Activated CD4-positive, alpha-beta T cell treated with anti-CD3 and anti-CD28 coated beads for 4 hours (primary cell): ENCODE measurements at regions not wholly inside any gene's neighbourhood (a gene's known extent, or its start where the extent isn't known, plus 50 kb on each side); places are given as distances from the start of the nearest gene placed in this dataset.

Experiments
- DNase-seq, 2 donors: peaks; one replicate each; pipeline ENCODE4 v3.0.0-alpha.2; 2020

DNA sequence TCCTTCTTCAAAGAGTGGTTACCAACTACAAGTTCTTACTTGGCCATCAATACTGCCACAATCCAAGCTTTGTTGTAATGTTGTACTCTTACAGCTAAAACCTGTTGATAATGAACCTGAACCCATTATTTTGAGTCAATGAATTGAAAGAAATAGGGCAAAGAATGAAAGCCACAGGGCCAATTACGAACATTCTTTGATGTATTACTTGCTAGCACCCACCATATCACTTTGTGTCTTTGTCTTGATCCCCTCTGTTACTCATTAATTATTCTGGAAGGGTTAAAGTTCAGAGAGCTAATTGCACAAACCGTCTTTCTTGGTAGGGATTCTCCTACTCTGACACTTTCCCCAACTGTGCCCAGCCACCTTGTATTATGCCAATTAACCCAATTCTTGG is 53.2 kb upstream of the TFEC start:
- DNase-seq = no peak

- no peak for DNase-seq
Measured at GRCh38 chr7:116086547-116087045, 56.0 kb upstream of the TFEC start.

GRCh38 chr7:116087291-116087690 is 56.7 kb upstream of the TFEC start:
- DNase-seq = no peak

DNA sequence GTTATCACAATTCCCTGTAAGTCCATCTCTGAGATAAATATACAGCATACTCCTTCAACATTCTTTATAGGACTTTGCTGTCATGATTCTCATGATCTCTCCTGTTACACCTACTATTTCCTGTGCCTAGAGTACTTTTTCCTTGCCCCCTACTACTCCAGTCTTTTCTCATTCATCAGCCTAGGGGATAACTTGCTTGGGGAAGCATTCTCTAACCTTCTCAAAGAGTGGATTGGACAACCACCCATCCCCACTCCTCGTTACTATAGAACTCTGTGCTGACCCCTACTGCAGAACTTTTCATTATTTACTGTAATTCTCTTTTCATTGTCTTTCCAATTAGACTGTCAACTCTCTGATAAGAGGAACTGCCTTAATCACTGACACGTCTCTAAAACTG is 57.4 kb upstream of the TFEC start:
- DNase-seq = no peak

DNA sequence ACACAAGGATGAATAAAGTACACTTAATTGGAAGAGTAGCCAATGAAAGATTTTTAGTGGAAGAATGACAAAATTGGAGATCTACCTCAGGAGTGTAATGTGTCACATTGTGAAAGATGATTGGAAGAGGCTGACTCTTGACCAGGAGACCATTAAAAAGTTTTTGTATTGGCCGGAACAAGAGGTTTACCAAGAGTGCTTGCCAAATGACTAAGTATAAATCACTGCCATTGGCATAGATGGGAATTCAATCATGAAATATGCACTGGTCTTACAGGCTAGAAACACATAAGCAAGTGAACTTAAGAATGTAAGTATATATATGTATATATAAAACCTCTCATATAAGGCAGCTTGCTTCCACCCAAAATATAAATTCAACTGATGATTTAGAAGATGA is 58.7 kb upstream of the TFEC start:
- no peak for DNase-seq

DNA sequence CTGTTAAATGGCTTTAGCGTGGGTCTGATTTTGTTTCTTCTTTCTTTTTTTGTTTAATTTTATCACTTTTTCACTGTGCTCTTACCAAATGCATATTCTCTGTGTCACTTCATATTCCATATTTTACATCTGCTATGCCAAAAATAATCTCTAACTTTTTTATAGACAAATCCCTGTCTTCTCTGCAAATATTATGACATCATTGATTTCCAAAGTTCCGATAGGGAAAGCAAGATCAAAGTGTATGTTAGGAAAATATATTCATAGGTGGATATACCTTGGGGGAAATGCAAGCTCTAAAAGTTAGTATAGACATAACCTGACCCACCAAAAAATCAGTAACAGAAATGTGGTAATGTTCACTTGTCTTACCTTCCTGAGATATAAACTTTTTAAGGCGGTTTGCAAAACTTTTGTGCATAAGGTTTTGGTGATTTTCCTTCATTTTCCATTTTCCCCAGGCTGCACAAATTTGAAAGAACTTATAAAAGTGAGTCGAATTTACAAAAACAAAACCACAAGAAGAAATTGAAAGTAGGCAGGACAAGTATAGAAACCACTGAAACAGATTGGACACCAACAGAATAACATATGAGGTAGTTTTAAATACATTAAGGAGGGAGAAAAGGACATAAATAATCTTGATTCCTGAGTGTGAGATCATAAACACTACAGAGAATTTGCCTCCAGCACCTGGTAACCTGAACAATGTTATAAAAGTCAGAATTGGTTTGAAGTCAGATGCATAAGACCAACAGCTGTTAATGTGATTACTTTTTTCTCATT is 63.1 kb upstream of the TFEC start:
- no peak for DNase-seq

DNA sequence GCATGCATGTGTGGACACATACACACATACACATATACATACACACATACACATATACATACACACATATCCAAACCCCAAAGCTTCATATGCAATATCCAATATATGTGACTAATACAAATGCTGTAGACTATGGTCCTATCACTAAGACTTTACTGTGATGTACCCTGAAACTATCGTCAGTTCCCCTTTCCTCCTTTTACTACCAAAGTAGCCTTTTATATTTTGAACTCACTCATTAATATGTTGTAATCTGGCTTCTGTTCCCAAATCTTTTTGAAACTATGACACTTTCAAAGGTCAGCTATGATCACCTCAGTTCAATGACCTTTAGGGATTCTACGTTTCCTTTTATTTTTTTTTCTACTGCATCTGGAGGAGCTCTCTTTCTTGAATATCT is 64.8 kb upstream of the TFEC start:
- DNase-seq = no peak

GRCh38 chr7:116097365-116098009 is 66.9 kb upstream of the TFEC start:
- DNase-seq = no peak

- DNase-seq = no peak
Measured at GRCh38 chr7:116098175-116098574, 67.6 kb upstream of the TFEC start.

DNA sequence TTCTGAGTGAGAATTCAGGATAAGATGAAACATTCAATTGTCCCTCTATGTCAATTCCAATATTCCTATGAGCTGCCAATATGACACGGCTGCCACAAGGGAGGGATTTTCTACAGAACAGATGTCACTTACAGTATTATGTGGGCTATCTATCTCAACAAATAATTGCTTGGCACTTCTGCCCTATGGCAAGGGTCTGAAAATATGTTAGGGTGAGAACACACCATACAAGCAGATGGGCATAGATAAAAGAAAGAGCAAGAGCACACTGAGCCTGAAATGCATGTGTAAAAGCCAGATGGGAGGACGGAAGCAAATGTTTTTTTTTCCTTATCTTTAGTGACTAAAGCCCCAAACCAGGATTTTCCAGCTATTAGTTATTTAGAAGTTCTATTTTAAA is 70.1 kb upstream of the TFEC start:
- no peak for DNase-seq

DNA sequence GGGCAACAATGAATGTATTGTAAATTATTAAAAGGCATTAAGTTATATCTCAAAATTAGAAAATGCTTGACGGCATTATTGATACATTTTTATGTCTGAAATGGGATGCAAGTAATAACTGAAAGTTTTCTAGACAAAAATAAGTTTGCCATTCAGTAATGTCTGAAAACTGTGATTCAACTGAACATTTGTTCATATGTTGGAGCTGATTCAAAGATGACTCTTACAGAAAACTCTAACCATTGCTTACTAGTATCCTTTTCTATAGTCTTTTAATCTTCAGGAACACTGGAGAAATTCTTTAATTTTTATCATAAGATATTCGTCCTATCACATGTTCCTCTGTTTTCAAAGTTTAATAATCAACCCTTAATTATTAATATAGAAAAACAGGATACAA is 71.1 kb upstream of the TFEC start:
- no peak for DNase-seq

GRCh38 chr7:116111475-116111874 is 80.9 kb upstream of the TFEC start:
- no peak for DNase-seq

- DNase-seq = no peak
Measured at GRCh38 chr7:116113310-116113709, 82.7 kb upstream of the TFEC start.

DNA sequence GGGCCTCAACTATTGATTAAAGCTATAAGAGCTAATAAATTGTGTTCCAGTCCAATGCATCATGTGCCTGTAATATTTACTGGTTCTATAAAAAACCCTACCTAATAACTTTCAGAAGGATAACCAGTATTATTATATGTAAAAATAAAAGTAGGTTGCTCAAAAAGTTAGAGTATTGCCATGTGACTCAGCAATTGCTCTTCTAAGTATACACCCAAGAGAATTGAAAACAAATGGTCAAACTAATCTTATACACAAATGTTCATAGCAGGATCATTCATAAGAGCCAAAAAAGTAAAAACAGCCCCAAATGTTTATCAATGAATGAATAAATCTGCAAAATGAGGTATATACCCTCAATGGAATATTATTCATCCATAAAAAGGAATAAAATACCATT is 89.5 kb upstream of the TES start:
- no peak for DNase-seq

DNA sequence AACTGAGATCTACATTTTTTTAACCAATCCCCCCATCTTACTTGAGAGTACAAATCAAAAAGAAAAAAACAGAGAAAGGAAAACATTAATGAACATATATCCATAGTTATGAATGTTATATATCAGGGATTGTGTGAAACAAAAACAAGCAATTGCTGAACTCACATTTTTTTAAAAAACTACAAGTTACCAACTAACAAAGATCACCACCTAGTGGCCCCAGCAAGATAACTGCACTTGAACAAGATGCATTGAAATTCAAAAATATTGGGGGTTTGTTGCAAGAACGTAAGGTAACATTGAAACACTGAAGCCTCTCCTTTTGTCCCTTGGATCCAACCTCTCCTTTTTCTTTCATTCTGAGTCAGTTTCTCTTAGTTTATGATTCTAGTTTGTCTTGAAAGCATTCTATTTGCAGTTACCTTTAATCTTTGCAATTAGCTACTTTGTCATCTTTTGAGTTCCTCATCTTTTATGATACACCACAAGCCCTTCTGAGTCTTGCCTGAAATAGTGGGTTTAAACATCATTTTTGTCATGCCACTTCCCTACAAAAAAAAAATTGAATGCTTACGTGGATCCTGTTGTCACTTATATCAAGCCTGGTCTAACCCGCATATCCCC is 87.3 kb upstream of the TES start:
- DNase-seq = no peak

DNA sequence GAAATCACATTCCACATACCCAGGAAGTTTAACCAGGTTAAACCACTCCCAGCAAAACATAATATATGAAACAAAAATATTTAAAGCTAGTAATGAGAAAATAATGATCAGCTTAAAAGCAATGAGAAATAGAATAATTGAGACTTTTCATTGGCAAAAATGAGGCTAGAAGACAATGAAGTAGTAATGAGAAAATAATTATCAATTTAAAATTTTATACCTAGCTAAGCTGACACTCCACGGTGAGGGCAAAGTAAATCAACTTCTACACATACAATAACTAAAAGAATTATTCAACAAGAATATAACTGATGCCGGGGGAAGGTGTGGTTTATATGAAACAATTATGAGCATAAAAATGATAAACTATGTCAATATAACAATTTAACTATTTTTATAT is 82.2 kb upstream of the TES start:
- DNase-seq = no peak

DNA sequence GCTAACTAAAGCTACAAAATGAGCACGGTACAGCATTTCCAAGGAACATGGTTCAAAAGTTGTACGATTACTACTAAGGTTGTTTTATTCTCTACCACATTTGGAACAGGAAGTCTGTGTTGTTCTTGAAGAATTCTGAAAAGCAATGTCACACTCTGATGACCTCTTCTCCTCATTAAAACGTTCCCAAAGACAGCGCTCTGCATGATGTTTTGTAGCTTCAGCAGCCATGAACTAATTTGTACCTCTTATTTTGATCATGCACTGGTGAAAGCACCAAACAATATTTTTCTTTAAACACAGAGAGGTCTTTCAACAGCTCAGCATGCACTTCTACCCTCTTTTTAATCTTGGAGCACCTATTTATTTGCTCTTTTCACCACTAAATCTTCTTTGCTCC is 75.0 kb upstream of the TES start:
- DNase-seq = no peak

DNA sequence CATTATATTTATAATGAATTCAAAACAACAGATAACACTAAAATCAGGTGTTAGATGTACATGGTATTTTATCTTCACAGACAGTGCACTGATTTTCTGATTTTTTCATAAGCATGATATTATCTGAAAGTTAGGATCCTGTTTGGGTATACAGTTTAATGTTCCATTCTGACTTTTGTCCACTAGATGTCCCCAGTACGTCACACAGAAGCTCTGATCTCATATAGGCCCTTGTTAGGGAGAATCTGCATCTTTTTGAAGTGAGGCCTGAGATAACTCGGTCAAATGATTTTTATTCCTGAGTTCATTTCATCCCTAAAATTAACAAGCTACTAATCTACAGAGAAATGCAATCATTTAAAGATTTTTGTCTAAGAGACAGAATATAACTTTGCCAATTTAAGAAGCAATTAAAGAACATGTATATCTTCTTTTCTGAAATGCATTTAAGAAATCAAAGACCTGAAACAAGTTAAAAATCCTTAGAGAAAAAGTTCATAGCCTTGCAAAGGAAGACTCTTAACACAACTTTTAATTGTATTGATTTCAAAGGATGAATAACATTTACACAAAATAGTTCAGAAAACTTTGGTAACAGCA is 72.0 kb upstream of the TES start:
- DNase-seq = peak in 1 of 2 donors; percentile 14

GRCh38 chr7:116139007-116139406 is 71.3 kb upstream of the TES start:
- DNase-seq = no peak

DNA sequence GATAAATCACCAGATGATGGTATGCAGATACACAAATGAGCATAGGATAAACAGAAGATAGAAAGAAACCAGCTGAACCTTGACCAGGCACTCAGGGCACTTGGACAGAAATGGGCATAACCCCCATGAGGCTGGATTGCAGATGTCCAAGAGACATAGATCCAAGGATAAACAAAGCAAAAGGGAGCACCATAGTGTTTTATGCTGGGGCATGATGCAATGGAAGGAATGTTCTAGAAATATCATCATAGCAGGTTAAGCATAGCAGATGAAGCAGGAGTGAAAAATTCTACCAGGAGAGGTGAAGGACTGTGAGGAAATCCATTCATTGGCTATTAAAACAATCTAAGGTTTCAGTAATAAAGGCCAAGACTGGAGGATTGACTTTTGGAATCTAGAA is 70.5 kb upstream of the TES start:
- DNase-seq = no peak

- no peak for DNase-seq
Measured at GRCh38 chr7:116142374-116142773, 68.0 kb upstream of the TES start.

DNA sequence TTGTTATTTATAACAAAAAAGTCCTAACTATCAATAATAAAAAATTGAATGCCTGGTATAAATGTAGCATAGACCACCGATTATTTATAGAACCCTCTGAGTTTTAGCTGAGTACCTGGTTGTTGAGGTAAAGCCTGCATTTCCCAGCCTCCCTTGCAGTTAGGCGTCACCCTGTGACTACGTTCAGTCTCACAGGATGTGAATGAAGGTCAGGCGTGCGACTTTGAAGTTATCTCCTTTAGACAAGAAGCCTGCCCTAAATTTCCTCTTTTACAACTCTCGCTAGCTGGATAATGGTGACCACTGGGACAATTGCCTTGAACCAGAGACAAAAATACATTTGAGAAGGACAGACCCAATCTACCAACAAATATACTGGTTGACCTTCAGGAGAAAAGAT is 67.5 kb upstream of the TES start:
- no peak for DNase-seq

DNA sequence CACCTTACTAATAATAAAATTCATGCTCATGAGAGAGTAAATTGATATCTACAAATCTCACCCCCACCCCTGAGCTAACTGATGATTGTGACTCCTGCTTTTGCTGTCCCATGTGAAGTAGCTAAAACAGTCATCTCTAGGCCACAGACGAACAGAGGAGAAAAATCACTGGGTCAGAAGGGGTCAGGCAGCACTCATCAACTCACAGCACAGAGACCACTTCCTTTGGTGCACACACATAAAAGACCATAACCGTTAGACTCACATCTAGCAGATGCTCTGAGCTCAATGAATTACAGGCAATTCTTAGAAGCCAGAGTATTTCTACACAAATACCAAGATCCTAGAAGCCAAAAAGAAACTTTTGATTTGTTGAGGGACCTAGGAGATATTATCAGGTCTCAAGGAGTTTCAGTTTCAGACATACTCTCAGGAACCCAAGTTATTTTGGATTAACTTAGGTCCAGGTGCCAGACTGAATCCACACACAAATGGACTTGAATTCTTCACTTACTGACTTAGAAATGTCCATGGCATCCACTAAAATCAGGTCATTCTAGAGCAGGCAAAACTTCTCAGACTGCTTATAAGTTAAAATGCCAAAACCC is 65.0 kb upstream of the TES start:
- no peak for DNase-seq
